ENCODE measurements at regions not wholly inside any gene's neighbourhood (a gene's known extent, or its start where the extent isn't known, plus 50 kb on each side); places are given as distances from the start of the nearest gene placed in this dataset.

- H3K27me3 ChIP-seq (replicated peaks; ENCODE audit: control insufficient read depth, insufficient read depth, low read length) = no peaks in the 10 kb centered on the region
- H3K4me1 ChIP-seq = no peaks in the 10 kb centered on the region
- Mint-ChIP-seq H3K36me3 (ENCODE audit: insufficient read depth, unreplicated experiment) (no peaks in the 10 kb centered on the region), H3K27ac (ENCODE audit: unreplicated experiment) (no peak overlapping the region), H3K4me1 (ENCODE audit: low read depth, unreplicated experiment) (no peaks in the 10 kb centered on the region), H3K4me3 (ENCODE audit: unreplicated experiment) (no peak overlapping the region), H3K27me3 (ENCODE audit: insufficient read depth, unreplicated experiment) (no peaks in the 10 kb centered on the region), H3K9me3 (ENCODE audit: unreplicated experiment) (no peaks in the 10 kb centered on the region)
- ChIA-PET POLR2A (no interaction called here), CTCF (no interaction called here)
- no peak overlapping the region for H3K4me3 ChIP-seq (ENCODE audit: low read depth, low read length)
- BruUV-seq (replicated peaks) = no TSS peak
- no peak for DNase-seq
- intact Hi-C loops (cut with micrococcal nuclease; ENCODE audit: unreplicated experiment) = no loop called here
- H3K9me3 ChIP-seq = no peaks in the 10 kb centered on the region
- no peaks in the 10 kb centered on the region for H3K36me3 ChIP-seq (ENCODE audit: control insufficient read depth, insufficient read depth, low read length)
- TF ChIP-seq CTCF (IDR thresholded peaks at IDR 0.05; ENCODE audit: insufficient read depth in 1 of 2, low read depth in 1 of 2, low read length in 1 of 2, severe bottlenecking in 1 of 2, unreplicated experiment in 1 of 2) = no peak
Observed at GRCh38 chr12:113713156-113713555, 241.5 kb upstream of the LHX5 start.

GRCh38 chr12:113712481-113712880 lies 240.8 kb upstream of the LHX5 start:
- Mint-ChIP-seq H3K27ac (ENCODE audit: unreplicated experiment) (no peak overlapping the region), H3K4me3 (ENCODE audit: unreplicated experiment) (no peak overlapping the region), H3K4me1 (ENCODE audit: low read depth, unreplicated experiment) (no peaks in the 10 kb centered on the region), H3K9me3 (ENCODE audit: unreplicated experiment) (no peaks in the 10 kb centered on the region), H3K27me3 (ENCODE audit: insufficient read depth, unreplicated experiment) (no peaks in the 10 kb centered on the region), H3K36me3 (ENCODE audit: insufficient read depth, unreplicated experiment) (no peaks in the 10 kb centered on the region)
- no TSS peak for BruUV-seq (replicated peaks)
- POLR2A ChIA-PET = no interaction called here
- no peak for DNase-seq
- no peak for TF ChIP-seq CTCF (IDR thresholded peaks at IDR 0.05; ENCODE audit: insufficient read depth in 1 of 2, low read depth in 1 of 2, low read length in 1 of 2, severe bottlenecking in 1 of 2, unreplicated experiment in 1 of 2)
- CTCF ChIA-PET = no interaction called here
- Histone ChIP-seq H3K36me3 (ENCODE audit: control insufficient read depth, insufficient read depth, low read length) (no peaks in the 10 kb centered on the region), H3K4me3 (ENCODE audit: low read depth, low read length) (no peak overlapping the region), H3K27me3 (replicated peaks; ENCODE audit: control insufficient read depth, insufficient read depth, low read length) (no peaks in the 10 kb centered on the region), H3K9me3 (no peaks in the 10 kb centered on the region), H3K4me1 (no peaks in the 10 kb centered on the region)
- intact Hi-C loops (cut with micrococcal nuclease; ENCODE audit: unreplicated experiment) = no loop called here

- H3K27me3 ChIP-seq (replicated peaks; ENCODE audit: control insufficient read depth, insufficient read depth, low read length) = no peaks in the 10 kb centered on the region
- H3K36me3 Mint-ChIP-seq (ENCODE audit: insufficient read depth, unreplicated experiment) = no peaks in the 10 kb centered on the region
- ChIA-PET POLR2A (no interaction called here), CTCF (interaction anchor here (0.5 kb wide), 1 partner anchor 79 kb away, joined by 5 read pairs; no protein-coding TSS in a partner anchor)
- TF ChIP-seq CTCF (IDR thresholded peaks at IDR 0.05; ENCODE audit: insufficient read depth in 1 of 2, low read depth in 1 of 2, low read length in 1 of 2, severe bottlenecking in 1 of 2, unreplicated experiment in 1 of 2) = no peak
- no peaks in the 10 kb centered on the region for H3K36me3 ChIP-seq (ENCODE audit: control insufficient read depth, insufficient read depth, low read length)
- no peak for DNase-seq
- no peaks in the 10 kb centered on the region for H3K4me1 Mint-ChIP-seq (ENCODE audit: low read depth, unreplicated experiment)
- H3K9me3 Mint-ChIP-seq (ENCODE audit: unreplicated experiment) = no peaks in the 10 kb centered on the region
- peaks cover 8% of the 10 kb centered on the region for H3K27me3 Mint-ChIP-seq (ENCODE audit: insufficient read depth, unreplicated experiment)
- intact Hi-C loops (cut with micrococcal nuclease; ENCODE audit: unreplicated experiment) = no loop called here
- H3K4me1 ChIP-seq = no peaks in the 10 kb centered on the region
- no peaks in the 10 kb centered on the region for H3K9me3 ChIP-seq
- H3K27ac Mint-ChIP-seq (ENCODE audit: unreplicated experiment) = no peak overlapping the region
- no peak overlapping the region for H3K4me3 ChIP-seq (ENCODE audit: low read depth, low read length)
- H3K4me3 Mint-ChIP-seq (ENCODE audit: unreplicated experiment) = no peak overlapping the region
- BruUV-seq (replicated peaks) = no TSS peak
Observed at GRCh38 chr12:113710216-113710615, 238.5 kb upstream of the LHX5 start.

All from Caco-2 (cell line).